GM18508 (cell line): ENCODE measurements at regions not wholly inside any gene's neighbourhood (a gene's known extent, or its start where the extent isn't known, plus 50 kb on each side); places are given as distances from the start of the nearest gene placed in this dataset.

ENCODE experiments used
- ATAC-seq: cut with Tn5 transposase; IDR thresholded peaks from one replicate; pipeline ENCODE4 v1.9.1; 2021; ENCODE audit warnings: moderate number of reproducible peaks; ENCODE audit not compliant: insufficient read depth, unreplicated experiment

- no peak for ATAC-seq
Measured at GRCh38 chr2:16002575-16002974, 62.2 kb downstream of the MYCN start.

- ATAC-seq: no peak
Measured at GRCh38 chr2:16002144-16002543, 61.8 kb downstream of the MYCN start.

DNA sequence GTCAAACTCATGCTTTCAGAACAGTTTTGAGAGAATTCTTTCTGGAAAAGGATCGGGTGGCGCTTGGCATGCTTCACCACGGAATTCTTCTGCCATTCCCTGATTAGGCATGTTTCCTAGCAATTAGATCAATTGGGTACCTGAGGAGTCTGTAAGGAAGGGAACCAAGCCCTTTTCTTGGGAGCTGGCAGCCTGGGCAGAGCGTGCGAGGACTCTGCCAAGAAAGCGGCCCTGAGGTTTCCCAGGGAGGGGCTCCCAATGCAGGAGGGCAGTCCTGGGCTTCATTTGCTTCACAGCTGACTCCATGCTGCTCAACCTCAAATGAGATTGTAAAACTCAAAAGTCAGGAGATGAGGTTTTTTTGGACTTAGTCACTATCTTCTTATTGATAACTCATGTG lies 60.3 kb downstream of the MYCN start:
- no peak for ATAC-seq

DNA sequence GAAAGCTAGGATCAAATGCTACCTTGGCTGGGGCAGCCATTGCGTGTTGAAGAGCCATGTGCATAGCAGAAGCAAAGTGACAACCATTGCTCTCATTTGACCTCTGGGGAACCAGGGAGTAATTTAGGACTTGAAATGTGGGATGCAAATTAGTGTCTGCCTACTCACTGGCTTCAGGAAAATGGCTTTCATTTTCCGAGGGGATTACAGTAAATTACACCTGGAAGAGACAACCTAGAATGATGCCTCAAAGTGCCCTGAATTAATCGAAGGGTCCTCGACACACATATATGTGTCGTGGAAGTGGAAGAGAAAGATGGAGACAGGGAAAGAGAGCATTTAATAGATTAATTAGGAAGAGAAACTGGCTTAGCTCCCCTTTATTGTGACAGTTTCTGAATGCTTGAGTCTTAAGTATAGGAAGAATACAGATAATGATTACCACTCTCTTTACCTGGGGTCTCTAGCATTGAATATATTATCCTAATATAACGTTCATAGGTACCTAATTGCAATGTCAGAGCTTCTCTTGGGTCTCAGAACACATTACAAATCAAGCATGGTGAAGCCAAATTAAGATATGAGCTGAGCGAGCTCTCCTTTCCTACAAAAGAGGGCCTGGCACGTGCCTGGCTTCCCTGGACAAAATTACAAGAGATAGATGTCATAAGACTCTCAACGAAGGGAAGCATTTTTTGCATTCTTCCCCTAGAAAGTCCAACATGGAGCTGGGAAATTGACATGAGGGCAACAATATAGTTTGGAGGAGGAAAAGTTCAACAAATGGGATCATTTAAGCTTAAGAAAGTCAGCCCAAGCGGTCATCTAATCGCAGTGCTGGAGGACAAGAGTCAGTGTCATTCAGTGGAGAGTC lies 59.5 kb downstream of the MYCN start:
- no peak for ATAC-seq

GRCh38 chr2:15997728-15998280 lies 57.5 kb downstream of the MYCN start:
- ATAC-seq: no peak

DNA sequence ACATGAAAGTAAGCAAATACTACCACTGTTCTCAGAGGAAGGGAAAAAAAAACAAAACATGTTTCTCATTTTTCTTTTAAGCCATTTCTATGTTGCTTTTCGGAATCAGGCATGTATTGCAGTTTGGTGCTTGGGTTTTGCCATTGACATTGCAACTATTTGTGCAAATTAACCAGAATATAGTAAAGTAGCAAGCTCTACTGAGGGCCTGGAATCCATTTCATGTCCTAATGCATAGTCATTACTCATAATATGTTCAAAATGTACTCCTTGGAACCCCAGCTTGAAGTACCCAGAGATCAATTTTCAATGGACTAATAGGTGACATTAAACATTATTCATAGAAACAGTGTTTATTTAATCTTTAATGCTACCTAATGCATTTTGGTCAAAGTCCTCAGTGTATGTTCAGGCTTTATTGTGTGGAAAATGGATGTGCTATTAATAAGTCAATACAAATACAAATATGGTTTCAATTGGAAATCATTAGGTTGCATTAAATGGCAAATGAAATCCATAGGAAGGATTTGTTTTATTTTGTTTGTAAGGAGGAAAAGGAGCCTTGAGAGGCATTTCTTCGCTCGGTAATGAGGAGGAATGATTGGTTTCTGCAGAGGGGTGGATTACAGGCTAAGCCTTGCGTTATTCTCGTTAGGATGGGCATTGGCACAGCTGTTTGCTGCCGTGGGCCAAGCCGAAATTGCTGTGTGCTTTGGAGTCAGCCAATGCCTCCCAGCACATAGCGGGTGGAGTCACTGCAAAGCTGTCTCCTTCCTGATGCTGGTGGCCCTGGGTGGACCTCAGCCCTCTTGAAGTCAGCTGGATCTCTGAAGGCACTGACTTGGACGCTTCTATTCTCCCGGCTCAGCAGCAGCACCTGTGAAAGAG lies 56.4 kb downstream of the MYCN start:
- no peak for ATAC-seq
